Mesendoderm (in vitro differentiated cells): ENCODE measurements at regions not wholly inside any gene's neighbourhood (a gene's known extent, or its start where the extent isn't known, plus 50 kb on each side); places are given as distances from the start of the nearest gene placed in this dataset.

ENCODE experiments used
- DNase-seq: peaks from one replicate; pipeline ENCODE4 v3.0.0; 2013
- H2AK5ac ChIP-seq: 2 replicates; pipeline ENCODE4 v1.6.1; 2013; ENCODE audit warnings: low read length, inconsistent platforms
- H2BK120ac ChIP-seq: 2 replicates; pipeline ENCODE4 v1.6.1; 2013; ENCODE audit warnings: low read depth, mild to moderate bottlenecking, low read length, moderate library complexity, mixed read lengths
- H2BK15ac ChIP-seq: replicated peaks from 2 replicates; pipeline ENCODE4 v1.6.1; 2013; ENCODE audit warnings: low read depth, mild to moderate bottlenecking, moderate library complexity
- H2BK5ac ChIP-seq: 2 replicates; pipeline ENCODE4 v1.6.1; 2013; ENCODE audit warnings: low read length, inconsistent platforms
- H3K18ac ChIP-seq: 2 replicates; pipeline ENCODE4 v1.6.1; 2013; ENCODE audit warnings: mild to moderate bottlenecking, low read length, mixed read lengths
- H3K23ac ChIP-seq: one replicate; pipeline ENCODE4 v1.6.1; 2013; ENCODE audit warnings: low read length
- H3K27ac ChIP-seq: 2 replicates; pipeline ENCODE4 v1.5.1; 2013; ENCODE audit warnings: low read depth, mild to moderate bottlenecking, inconsistent platforms, low read length, moderate library complexity
- H3K27me3 ChIP-seq: 2 replicates; pipeline ENCODE4 v1.6.1; 2013; ENCODE audit warnings: low read length, control low read depth, mild to moderate bottlenecking, inconsistent platforms; ENCODE audit not compliant: insufficient read depth, poor library complexity
- H3K36me3 ChIP-seq: 2 replicates; pipeline ENCODE4 v1.6.1; 2013; ENCODE audit warnings: low read length, inconsistent platforms; ENCODE audit not compliant: control insufficient read depth, insufficient read depth
- H3K4ac ChIP-seq: one replicate; pipeline ENCODE4 v1.6.1; 2013; ENCODE audit warnings: low read depth, mild to moderate bottlenecking, low read length, moderate library complexity
- H3K4me1 ChIP-seq: 2 replicates; pipeline ENCODE4 v1.6.1; 2013; ENCODE audit warnings: low read depth, low read length, inconsistent platforms; ENCODE audit not compliant: control insufficient read depth
- H3K4me2 ChIP-seq: 2 replicates; pipeline ENCODE4 v1.6.1; 2013; ENCODE audit warnings: low read length
- H3K4me3 ChIP-seq: 2 replicates; pipeline ENCODE4 v1.5.1; 2013; ENCODE audit warnings: mild to moderate bottlenecking, low read length
- H3K56ac ChIP-seq: one replicate; pipeline ENCODE4 v1.6.1; 2013; ENCODE audit warnings: low read length
- H3K79me1 ChIP-seq: 2 replicates; pipeline ENCODE4 v1.6.1; 2013; ENCODE audit warnings: low read length, inconsistent platforms
- H3K79me2 ChIP-seq: 2 replicates; pipeline ENCODE4 v1.6.1; 2013; ENCODE audit warnings: mild to moderate bottlenecking, low read length; ENCODE audit not compliant: control insufficient read depth, insufficient read depth
- H3K9ac ChIP-seq: 2 replicates; pipeline ENCODE4 v1.6.1; 2013; ENCODE audit warnings: low read length, inconsistent platforms
- H4K5ac ChIP-seq: one replicate; pipeline ENCODE4 v1.6.1; 2013; ENCODE audit warnings: low read length
- H4K8ac ChIP-seq: one replicate; pipeline ENCODE4 v1.6.1; 2013; ENCODE audit warnings: low read depth, mild to moderate bottlenecking, control low read depth, low read length, moderate library complexity
- WGBS: extraction: QIAGEN DNeasy Blood & Tissue Kit; methylation state at CpG from one replicate; pipeline ENCODE4 v1.1.7; 2013; ENCODE audit warnings: low lambda C conversion rate, missing lambda C conversion rate; ENCODE audit not compliant: insufficient coverage; ENCODE audit errors: extremely low coverage; 5-methylcytosine and 5-hydroxymethylcytosine counted together

DNA sequence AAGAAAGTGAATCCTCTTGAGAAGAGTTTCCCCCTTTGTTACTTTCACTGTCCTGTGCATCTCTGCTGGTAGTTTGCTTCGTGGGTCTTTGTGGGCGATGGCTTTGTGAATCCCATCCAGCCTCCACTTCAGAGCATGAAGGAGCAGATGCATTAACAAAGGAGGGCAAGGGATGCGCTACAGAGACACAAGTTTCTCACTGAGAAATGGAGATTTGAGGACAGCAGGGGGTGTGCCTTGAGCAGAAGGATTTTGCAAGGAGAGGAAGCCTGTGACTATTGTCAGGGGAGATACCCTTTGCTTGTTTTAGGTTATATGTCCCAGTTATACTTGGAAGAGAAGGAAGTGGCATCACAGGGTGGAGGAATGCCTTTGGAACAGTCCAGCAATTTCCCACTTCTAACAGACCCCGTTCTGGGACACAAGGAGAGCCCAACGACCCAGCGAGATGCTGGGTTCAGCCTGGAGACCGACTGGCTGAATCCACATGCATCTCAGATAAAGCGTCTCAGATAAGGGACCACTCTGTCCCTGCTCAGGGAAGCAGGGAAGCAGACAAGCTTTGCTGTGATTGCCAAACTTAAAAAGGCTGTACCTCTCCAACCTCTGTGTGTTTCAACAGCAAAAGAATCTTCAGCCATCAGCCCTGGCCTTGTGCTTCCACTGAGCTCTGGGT, 314.6 kb upstream of the GATB start:
- no peak overlapping the region for H3K18ac ChIP-seq
- no peak overlapping the region for H2BK120ac ChIP-seq
- no peak overlapping the region for H3K23ac ChIP-seq
- no peak overlapping the region for H3K9ac ChIP-seq
- no peak overlapping the region for H3K4me3 ChIP-seq
- no peak overlapping the region for H3K27ac ChIP-seq
- H3K27me3 ChIP-seq: no peaks in the 10 kb centered on the region
- H2BK5ac ChIP-seq: no peak overlapping the region
- no peak overlapping the region for H4K8ac ChIP-seq
- no peak overlapping the region for H3K4ac ChIP-seq
- H4K5ac ChIP-seq: no peak overlapping the region
- no peak overlapping the region for H3K56ac ChIP-seq
- no CpG with 5 or more reads among the region's 8 CpGs for WGBS
- H3K36me3 ChIP-seq: no peaks in the 10 kb centered on the region
- H3K79me2 ChIP-seq: no peaks in the 10 kb centered on the region
- peaks cover 8% of the 10 kb centered on the region for H3K4me1 ChIP-seq
- H2AK5ac ChIP-seq: no peak overlapping the region
- no peaks in the 10 kb centered on the region for H3K79me1 ChIP-seq
- no peak overlapping the region for H3K4me2 ChIP-seq
- peak; percentile 89 for DNase-seq
- H2BK15ac ChIP-seq: no peak overlapping the region

DNA sequence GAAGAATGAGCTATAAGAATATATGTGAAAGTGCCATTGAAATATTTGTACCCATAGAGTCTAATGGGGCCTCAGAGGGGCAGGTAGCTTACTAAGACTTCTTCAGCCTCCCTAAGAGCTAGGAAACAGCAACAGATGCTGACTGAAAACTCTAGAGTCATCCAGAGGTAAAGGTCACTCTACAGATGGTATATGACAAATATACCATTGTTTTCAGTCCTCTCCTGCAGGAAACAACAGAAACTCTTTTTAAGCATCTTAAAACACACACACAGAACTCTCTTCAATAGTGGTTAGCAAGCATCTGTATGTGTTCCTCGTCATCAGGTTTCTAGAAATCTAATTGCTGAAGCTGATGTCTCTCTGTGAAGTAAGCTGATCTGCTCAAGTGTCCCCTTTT, 313.8 kb upstream of the GATB start:
- H3K4me3 ChIP-seq: no peak overlapping the region
- no CpG with 5 or more reads among the region's 1 CpG for WGBS
- H4K8ac ChIP-seq: no peak overlapping the region

DNA sequence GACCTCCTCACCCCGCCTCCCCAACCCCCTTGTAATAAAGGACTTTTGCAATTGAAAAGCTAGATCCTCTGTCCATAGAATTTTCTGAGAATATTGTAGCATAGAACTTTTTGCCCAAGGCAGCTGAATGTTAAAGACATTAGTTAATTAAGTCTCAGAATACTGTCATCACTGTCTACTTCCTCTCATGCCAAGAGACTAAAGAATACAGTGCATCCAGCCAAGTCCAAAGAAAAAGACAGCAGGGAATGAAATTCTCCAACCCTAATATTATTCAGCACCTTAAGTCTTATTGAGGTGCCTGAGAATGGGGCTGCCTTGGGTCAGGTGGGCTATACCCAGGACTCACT, 313.3 kb upstream of the GATB start:
- Histone ChIP-seq H3K79me1 (no peaks in the 10 kb centered on the region), H3K36me3 (no peaks in the 10 kb centered on the region), H2BK15ac (no peak overlapping the region), H4K5ac (no peak overlapping the region), H3K4me2 (no peak overlapping the region), H3K9ac (no peak overlapping the region), H2BK5ac (no peak overlapping the region), H2AK5ac (no peak overlapping the region), H3K79me2 (no peaks in the 10 kb centered on the region), H4K8ac (no peak overlapping the region), H2BK120ac (no peak overlapping the region), H3K27ac (no peak overlapping the region), H3K27me3 (no peaks in the 10 kb centered on the region), H3K4me3 (no peak overlapping the region), H3K4me1 (peaks cover 8% of the 10 kb centered on the region), H3K18ac (no peak overlapping the region), H3K56ac (no peak overlapping the region), H3K23ac (no peak overlapping the region), H3K4ac (no peak overlapping the region)
- no peak for DNase-seq
- no CpG with 5 or more reads among the region's 1 CpG for WGBS

More for the DNA sequence above, 313.8 kb upstream of the GATB start:
- H2BK120ac ChIP-seq: no peak overlapping the region
- no peak overlapping the region for H3K9ac ChIP-seq
- no peak for DNase-seq
- no peak overlapping the region for H3K4ac ChIP-seq
- H3K36me3 ChIP-seq: no peaks in the 10 kb centered on the region
- no peak overlapping the region for H3K18ac ChIP-seq
- H3K56ac ChIP-seq: no peak overlapping the region
- H4K5ac ChIP-seq: no peak overlapping the region
- H3K79me1 ChIP-seq: no peaks in the 10 kb centered on the region
- peaks cover 8% of the 10 kb centered on the region for H3K4me1 ChIP-seq
- no peak overlapping the region for H2BK5ac ChIP-seq
- H3K23ac ChIP-seq: no peak overlapping the region
- no peaks in the 10 kb centered on the region for H3K79me2 ChIP-seq
- H2BK15ac ChIP-seq: no peak overlapping the region
- no peak overlapping the region for H3K4me2 ChIP-seq
- no peak overlapping the region for H2AK5ac ChIP-seq
- no peaks in the 10 kb centered on the region for H3K27me3 ChIP-seq
- no peak overlapping the region for H3K27ac ChIP-seq

DNA sequence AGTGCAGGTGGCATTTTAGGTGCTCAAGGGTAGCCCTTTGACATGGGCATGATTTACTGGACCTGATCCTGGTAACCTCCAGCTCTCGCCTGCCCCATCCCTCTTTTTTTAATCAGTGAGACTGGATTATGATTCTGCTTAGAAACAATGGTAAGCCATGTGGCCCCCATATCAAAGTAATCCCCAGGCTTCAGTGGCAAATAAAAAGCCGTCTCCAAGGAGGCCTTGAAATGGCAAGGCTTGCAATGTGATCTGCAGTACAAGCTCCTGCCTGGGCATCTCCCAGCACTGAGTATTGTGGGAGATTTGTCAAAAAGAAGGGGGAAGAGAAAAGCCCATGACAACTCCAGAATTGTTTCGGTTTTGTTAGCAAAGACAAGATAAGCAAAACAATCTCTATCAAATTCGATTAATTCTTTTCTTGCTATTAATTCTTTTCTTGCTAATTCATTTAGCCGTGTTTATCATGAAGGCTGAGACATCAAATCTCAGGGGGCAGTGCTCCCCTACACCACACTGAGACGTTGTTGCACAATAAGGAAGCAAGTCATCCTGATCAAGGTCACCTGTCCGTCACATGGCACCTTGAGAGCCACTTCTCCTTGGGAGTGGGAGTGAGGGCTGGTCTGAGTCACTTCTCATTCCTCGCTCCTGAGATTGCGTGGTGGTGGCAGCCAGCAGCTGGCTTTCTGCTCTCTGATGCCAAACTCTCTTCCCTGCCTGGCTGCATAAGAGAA, 312.7 kb upstream of the GATB start:
- H3K18ac ChIP-seq: no peak overlapping the region
- H2AK5ac ChIP-seq: no peak overlapping the region
- no CpG with 5 or more reads among the region's 9 CpGs for WGBS
- no peaks in the 10 kb centered on the region for H3K27me3 ChIP-seq
- H3K4me1 ChIP-seq: peaks cover 8% of the 10 kb centered on the region
- no peaks in the 10 kb centered on the region for H3K79me1 ChIP-seq
- H3K4ac ChIP-seq: no peak overlapping the region
- no peak overlapping the region for H3K23ac ChIP-seq
- no peaks in the 10 kb centered on the region for H3K36me3 ChIP-seq
- H3K4me3 ChIP-seq: no peak overlapping the region
- H3K9ac ChIP-seq: no peak overlapping the region
- no peak overlapping the region for H4K8ac ChIP-seq
- no peak overlapping the region for H2BK15ac ChIP-seq
- H2BK120ac ChIP-seq: no peak overlapping the region
- H2BK5ac ChIP-seq: no peak overlapping the region
- H3K56ac ChIP-seq: no peak overlapping the region
- peak; percentile 38 for DNase-seq
- no peak overlapping the region for H4K5ac ChIP-seq
- H3K27ac ChIP-seq: no peak overlapping the region
- no peak overlapping the region for H3K4me2 ChIP-seq
- H3K79me2 ChIP-seq: no peaks in the 10 kb centered on the region

DNA sequence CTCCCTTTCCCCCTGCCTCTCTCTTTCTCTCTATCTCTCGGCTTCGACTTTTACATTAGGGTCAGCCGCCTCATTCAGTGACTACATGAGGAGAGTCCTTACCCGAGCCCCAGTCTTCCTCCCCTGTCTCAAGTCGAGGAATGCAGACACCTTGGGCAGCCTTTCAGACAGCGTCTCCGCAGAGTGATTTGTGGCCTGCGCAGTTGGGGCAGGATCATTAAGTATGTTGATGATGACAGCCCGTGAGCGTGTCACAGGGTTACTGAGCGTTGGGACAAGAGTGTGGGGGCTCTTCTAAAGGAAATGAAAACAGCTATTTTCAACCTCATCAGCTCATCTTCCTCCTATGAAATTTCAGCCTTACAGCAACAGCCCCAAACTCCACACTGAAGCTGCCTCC, 312.1 kb upstream of the GATB start:
- Histone ChIP-seq H3K18ac (no peak overlapping the region), H3K9ac (no peak overlapping the region), H3K79me2 (no peaks in the 10 kb centered on the region), H4K8ac (no peak overlapping the region), H2BK5ac (no peak overlapping the region), H2AK5ac (no peak overlapping the region), H3K79me1 (no peaks in the 10 kb centered on the region), H3K4me3 (no peak overlapping the region), H3K56ac (no peak overlapping the region), H3K4me2 (no peak overlapping the region), H3K4me1 (peaks cover 8% of the 10 kb centered on the region), H3K36me3 (no peaks in the 10 kb centered on the region), H3K27me3 (no peaks in the 10 kb centered on the region), H4K5ac (no peak overlapping the region), H2BK15ac (no peak overlapping the region), H3K27ac (no peak overlapping the region), H3K4ac (no peak overlapping the region), H2BK120ac (no peak overlapping the region), H3K23ac (no peak overlapping the region)
- peak; percentile 18 for DNase-seq
- WGBS: no CpG with 5 or more reads among the region's 11 CpGs
